GM21390 (cell line): ENCODE measurements at regions not wholly inside any gene's neighbourhood (a gene's known extent, or its start where the extent isn't known, plus 50 kb on each side); places are given as distances from the start of the nearest gene placed in this dataset.
"Not testable (repeated sequence)": the region's sequence is repeated elsewhere in the genome, so short reads cannot be mapped to it uniquely, and the experiment has no call there.

Experiments
- ATAC-seq: cut with Tn5 transposase; IDR thresholded peaks from one replicate; pipeline ENCODE4 v1.9.1; 2021; ENCODE audit not compliant: unreplicated experiment

- ATAC-seq: no peak
Measured at GRCh38 chr7:140283472-140283871, 106.7 kb upstream of the KDM7A start.

GRCh38 chr7:140281960-140282359 lies 105.2 kb upstream of the KDM7A start:
- ATAC-seq: no peak

- no peak for ATAC-seq
Measured at GRCh38 chr7:140281255-140281654, 104.5 kb upstream of the KDM7A start.

- no peak for ATAC-seq
Measured at GRCh38 chr7:140276001-140276400, 99.2 kb upstream of the KDM7A start.

GRCh38 chr7:140275069-140275965 lies 98.5 kb upstream of the KDM7A start:
- no peak for ATAC-seq

- no peak for ATAC-seq
Measured at GRCh38 chr7:140273417-140273816, 96.6 kb upstream of the KDM7A start.

GRCh38 chr7:140271643-140271968 lies 94.8 kb upstream of the KDM7A start:
- ATAC-seq: not testable (repeated sequence)

- no peak for ATAC-seq
Measured at GRCh38 chr7:140269004-140269638, 92.3 kb upstream of the KDM7A start.

GRCh38 chr7:140267381-140268226 lies 90.8 kb upstream of the KDM7A start:
- no peak for ATAC-seq

- ATAC-seq: no peak
Measured at GRCh38 chr7:140263277-140263676, 86.5 kb upstream of the KDM7A start.

GRCh38 chr7:140262242-140262903 lies 85.6 kb upstream of the KDM7A start:
- ATAC-seq: no peak

GRCh38 chr7:140261522-140261921 lies 84.7 kb upstream of the KDM7A start:
- no peak for ATAC-seq

GRCh38 chr7:140261105-140261486 lies 84.3 kb upstream of the KDM7A start:
- ATAC-seq: no peak

GRCh38 chr7:140260352-140261104 lies 83.7 kb upstream of the KDM7A start:
- no peak for ATAC-seq

- not testable (repeated sequence) for ATAC-seq
Measured at GRCh38 chr7:140257278-140257677, 80.5 kb upstream of the KDM7A start.

GRCh38 chr7:140254976-140255375 lies 78.2 kb upstream of the KDM7A start:
- ATAC-seq: not testable (repeated sequence)

GRCh38 chr7:140249036-140249806 lies 72.4 kb upstream of the KDM7A start:
- ATAC-seq: no peak

- no peak for ATAC-seq
Measured at GRCh38 chr7:140247559-140247958, 70.8 kb upstream of the KDM7A start.

- no peak for ATAC-seq
Measured at GRCh38 chr7:140245611-140246105, 68.9 kb upstream of the KDM7A start.
